OCI-LY7 (cell line): ENCODE measurements at regions not wholly inside any gene's neighbourhood (a gene's known extent, or its start where the extent isn't known, plus 50 kb on each side); places are given as distances from the start of the nearest gene placed in this dataset.

ENCODE experiments used
- EZH2phosphoT487 ChIP-seq: fragments of 200-600 bp; sonication (generic); IDR thresholded peaks from 2 replicates; pipeline ENCODE4 v1.6.1; 2018; ENCODE audit warnings: low read depth, borderline replicate concordance, mild to moderate bottlenecking, mixed run types, antibody characterized with exemption, low read length, moderate library complexity, mixed read lengths
- TF ChIP-seq, protein P1 (sequence below): fragments of 200-600 bp; sonication (generic); conservative IDR thresholded peaks from 2 replicates; pipeline ENCODE4 v1.5.1; 2014; ENCODE audit warnings: mild to moderate bottlenecking, antibody characterized with exemption, low read length, moderate library complexity, mixed read lengths

DNA sequence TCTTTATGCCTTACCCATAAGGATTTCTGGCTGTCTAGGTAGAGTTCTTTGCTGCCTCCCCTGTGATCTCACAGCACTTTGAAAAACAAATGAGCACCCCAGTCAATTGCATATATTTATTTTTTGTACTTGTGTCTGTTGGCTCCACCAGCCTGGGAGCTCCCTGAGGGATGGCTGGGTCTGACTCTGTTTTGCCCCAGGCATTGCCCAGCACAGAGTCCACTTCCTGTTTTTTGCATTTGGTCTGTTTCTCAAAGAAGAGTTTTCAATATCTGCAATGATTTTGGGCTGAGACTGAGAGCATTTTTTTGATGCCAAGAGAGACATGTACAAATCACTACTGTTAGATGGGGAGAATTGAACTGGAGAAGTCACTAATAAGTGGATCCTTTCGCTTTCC is 125.0 kb downstream of the FOXD2 start:
- TF ChIP-seq EZH2phosphoT487, result no peak
- TF ChIP-seq, protein P1, sequence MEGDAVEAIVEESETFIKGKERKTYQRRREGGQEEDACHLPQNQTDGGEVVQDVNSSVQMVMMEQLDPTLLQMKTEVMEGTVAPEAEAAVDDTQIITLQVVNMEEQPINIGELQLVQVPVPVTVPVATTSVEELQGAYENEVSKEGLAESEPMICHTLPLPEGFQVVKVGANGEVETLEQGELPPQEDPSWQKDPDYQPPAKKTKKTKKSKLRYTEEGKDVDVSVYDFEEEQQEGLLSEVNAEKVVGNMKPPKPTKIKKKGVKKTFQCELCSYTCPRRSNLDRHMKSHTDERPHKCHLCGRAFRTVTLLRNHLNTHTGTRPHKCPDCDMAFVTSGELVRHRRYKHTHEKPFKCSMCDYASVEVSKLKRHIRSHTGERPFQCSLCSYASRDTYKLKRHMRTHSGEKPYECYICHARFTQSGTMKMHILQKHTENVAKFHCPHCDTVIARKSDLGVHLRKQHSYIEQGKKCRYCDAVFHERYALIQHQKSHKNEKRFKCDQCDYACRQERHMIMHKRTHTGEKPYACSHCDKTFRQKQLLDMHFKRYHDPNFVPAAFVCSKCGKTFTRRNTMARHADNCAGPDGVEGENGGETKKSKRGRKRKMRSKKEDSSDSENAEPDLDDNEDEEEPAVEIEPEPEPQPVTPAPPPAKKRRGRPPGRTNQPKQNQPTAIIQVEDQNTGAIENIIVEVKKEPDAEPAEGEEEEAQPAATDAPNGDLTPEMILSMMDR, result no peak
